ENCODE measurements at regions not wholly inside any gene's neighbourhood (a gene's known extent, or its start where the extent isn't known, plus 50 kb on each side); places are given as distances from the start of the nearest gene placed in this dataset.
"Not testable (repeated sequence)": the region's sequence is repeated elsewhere in the genome, so short reads cannot be mapped to it uniquely, and the experiment has no call there.

DNA sequence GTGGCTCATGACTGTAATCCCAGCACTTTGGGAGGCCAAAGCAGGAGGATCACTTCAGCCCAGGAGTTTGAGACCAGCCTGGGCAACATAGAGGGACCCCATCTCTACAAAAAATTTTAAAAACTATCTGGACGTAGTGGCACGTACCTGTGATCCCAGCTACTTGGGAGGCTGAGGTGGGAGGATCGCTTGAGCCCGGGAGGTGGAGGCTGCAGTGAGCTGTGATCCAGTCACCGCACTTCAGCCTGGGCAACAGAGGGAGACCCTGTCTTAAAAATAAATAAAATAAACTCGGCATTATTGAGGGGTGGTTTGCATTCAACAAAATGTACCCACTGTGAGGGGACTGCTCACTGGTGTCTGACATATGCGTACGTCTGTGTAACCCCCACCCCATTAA lies 79.5 kb upstream of the GSE1 start:
- DNase-seq (ENCODE audit: extremely low read depth in 1 of 11, low read depth in 9 of 11, low spot score in 4 of 11), result not testable (repeated sequence)

DNA sequence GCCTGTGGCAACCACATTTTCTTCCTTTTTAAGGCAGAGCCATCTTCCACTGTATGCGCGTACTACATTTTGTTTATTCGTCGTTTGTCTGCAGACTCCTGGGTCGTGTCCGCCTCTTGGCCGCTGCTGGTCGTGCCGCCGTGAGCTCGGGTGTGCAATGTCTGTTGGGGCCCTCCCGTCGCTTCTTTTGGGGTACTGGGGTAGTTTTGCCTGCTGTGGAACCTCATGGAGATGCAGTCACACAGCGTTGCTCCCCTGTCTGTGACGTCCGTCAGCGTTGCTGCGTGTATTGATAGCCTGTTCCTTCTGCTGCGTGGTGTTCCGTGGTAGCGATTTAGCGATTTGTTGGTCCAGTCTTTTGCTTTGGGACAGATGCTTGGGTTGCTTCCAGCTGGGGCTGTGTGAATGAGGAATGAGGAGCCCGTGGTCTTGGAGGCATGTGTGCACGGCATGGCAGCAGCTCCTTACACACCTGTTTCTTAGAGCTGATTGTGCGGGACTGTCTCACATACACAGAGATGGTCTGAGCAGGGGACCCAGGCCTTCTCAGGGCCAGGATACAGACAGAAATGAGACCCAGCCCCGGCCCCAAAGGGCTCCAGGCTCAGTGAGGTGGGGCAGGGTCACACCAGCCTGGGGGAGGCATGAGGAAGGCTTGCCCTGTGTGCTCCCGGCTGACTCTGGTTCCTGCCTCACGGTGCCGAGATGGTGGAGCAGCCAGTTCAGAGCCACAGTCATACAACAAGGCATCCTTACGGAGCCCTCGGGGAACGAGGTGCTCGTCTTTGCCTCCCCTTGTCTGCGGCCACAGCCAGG lies 78.4 kb upstream of the GSE1 start:
- DNase-seq (ENCODE audit: extremely low read depth in 1 of 11, low read depth in 9 of 11, low spot score in 4 of 11), result no peak

DNA sequence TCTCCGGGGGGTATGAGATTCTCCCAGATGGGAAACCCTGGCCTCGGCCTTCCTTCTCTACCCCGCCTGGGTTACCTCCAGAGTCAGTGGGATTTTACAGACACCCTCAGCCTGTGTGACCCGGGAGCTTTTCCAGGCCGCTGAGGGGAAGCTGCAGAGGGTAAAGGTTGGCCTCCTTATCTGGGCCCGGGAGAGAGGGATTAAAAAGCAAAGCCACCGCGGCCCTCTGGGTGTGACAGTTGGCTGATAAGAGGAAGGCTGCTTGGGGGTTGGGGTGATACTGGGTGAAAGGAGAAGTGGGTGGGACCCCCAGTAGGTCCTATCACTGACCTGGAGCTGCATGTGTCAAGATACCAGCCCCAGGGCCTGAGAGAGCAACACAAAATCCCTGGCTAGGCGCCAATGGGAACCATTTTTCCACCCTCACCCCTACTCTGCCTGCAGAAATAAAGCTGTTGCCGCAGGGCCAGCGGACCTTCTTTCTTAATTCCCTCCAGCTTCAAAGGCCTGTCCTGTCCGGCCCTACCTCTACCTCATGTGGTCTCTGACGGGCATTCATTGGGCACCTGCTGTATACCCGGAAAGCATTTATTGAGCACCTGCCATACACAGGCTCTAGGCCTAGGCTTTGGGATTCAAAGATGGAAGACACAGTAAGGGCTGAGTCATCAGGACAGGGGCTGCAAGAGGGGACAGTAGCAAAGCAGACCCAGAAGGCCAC lies 77.6 kb upstream of the GSE1 start:
- DNase-seq (ENCODE audit: extremely low read depth in 1 of 11, low read depth in 9 of 11, low spot score in 4 of 11), result no peak

DNA sequence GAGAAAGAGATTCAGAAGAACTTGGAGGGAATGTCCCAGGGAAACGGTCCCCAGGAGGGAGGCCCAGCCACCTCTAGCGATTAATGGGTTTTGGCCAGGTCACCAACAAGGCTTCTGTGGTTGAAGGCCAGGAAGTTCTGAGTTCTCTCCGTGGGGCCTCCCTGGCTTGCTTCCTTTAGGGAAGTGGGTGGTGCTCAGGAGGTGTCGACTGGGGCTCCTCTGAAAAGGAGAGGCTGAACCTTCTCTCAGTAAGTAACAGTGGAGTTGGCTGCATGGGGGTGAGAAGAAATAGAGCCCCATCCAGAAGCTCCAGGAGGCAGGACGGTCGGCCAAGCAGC lies 77.1 kb upstream of the GSE1 start:
- no peak for DNase-seq (ENCODE audit: extremely low read depth in 1 of 11, low read depth in 9 of 11, low spot score in 4 of 11)

DNA sequence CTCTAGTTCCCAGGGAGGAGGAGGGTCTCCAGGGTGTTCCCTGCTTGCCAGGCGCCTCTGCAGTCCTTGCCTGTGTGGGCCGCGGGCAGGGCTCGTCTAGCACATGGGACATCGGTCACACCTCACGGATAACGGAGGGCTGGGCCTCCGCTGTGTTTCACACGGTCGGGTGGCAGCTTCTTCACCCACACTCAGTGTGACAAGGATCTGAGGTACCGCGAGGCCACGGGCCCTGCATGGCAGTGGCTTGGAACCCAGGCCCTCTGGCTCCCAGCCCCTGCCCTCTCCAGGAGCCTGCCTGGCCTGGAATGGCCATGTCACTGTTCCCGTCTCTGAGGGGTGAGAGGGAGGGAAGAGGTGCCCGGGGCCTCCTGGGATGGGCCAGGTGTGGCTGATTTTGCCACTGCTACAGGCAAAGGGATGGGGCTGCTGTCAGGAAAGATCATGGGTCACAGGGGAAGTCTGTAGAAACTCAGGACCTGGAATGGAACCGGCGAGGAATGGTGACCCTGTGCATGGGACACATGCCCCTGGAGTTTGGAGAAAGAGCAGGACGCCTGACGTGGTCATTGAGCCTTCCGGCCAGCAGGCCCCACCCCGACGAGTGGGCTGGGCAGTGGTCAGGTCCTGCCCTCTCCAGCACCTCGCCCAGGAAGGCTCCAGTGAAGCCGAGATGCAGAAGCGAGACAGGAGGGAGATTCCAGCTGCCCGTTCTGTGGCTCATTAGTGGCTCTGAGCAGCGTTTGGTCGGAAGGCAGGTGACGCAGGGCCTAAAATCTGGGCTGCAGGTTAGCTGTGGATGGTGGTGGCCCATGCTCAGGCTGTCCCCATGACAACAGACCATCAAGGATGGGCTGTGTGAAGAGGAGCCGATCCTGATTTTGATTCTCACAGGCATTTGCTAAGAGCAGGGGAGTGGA lies 76.5 kb upstream of the GSE1 start:
- DNase-seq (ENCODE audit: extremely low read depth in 1 of 11, low read depth in 9 of 11, low spot score in 4 of 11), result no peak

DNA sequence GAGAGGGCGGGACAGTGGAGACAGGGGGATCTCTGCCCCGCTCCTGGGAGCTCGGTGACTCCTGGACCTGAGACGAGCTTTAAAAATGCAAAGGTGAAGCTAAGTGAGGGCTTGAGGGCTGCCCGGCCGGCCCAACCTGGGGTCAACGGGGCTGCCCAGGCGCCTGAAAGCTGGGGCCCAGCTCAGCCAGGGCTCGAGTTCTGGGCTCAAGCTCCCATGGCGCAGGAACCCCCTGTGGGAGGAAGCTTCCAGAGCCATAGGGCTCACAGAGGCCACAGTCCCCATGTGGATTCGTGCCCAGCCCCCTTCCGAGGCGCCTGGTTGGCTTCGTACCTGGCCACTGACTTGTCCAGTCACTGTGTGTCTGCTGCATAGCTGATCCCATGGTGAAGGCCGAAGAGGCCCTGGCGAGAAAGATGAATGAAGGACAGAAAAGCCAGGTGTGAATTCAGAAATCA lies 75.8 kb upstream of the GSE1 start:
- DNase-seq (ENCODE audit: extremely low read depth in 1 of 11, low read depth in 9 of 11, low spot score in 4 of 11), result no peak

DNA sequence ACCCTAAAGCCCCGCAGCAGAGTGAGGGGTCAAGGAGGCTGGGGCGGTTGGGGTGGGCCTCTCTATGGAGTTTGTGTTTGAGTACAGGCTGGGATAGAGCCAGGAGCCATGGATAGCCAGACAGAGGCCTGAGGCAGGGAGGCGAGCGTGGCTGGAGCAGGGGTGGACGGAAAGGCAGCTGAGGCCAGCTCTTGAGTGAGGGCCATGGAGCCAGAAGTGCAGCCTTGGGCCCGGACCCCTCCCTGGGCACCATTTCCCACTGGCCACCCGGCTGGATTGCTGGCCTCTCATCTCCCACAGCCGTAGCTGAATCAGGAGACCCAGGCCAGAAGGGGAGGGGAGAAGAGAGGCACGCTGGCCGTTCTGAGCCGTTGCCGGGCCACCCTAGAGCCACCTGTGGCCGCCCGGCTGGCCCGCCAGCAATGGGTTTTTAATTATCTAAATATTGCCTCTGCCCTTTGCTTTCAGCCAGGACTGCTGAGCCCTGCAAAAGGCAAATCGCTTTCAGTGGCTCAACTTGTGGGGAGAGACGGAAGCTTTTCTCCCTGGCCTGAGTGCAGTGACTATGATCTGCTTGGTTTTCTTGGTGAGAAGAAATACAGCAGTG lies 75.2 kb upstream of the GSE1 start:
- no peak for DNase-seq (ENCODE audit: extremely low read depth in 1 of 11, low read depth in 9 of 11, low spot score in 4 of 11)

DNA sequence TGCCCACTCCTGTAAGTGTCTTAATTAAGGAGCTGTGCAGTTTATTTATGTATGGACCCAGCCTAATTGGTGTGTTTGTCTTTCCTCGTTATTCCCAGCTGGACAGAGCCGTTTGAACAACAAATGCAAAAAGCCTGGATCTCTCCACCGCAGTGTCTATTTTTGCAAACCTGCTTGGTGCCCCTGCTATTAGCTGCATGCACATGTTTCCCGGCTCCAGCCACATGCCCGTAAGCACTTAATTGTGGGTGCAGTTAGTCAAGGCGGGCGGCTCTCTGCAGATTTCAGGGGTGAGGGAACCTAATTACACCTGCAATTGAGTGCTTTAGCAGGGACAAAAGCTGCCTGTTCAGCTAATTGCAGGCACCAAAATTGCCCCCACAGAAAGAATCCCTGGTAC lies 74.0 kb upstream of the GSE1 start:
- DNase-seq (ENCODE audit: extremely low read depth in 1 of 11, low read depth in 9 of 11, low spot score in 4 of 11), result no peak

DNA sequence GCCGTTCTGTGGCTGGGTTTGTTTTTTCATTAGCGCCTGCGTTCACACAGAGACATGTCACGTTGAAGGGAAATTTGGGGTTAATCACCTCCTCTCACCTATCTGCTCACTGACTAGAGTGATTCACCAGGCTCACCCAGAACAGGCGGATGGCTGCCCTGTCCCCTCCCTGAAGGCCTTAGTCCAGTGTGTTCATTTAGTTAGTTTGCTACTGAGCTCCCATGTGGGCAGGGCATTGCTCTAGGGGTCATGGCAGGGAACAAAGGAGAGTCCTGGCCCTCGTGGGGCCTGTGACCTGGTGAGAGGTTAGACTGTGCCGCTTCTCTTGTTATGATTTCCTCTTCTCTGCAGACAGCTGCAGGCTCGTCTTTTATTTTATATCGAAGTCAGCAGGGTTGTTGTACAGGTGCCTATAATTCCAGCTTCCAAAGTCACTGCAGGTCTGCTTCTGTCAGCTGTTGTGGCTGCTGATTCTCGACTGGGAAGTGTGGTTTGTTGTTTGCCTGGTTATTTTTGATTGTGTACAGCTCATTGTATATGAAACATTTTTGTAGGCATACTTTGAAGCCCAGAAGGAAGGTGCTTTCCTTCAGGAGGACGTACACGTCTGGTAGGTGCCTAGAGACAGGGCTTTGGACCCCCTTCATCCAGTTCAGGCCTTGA lies 73.4 kb upstream of the GSE1 start:
- DNase-seq (ENCODE audit: extremely low read depth in 1 of 11, low read depth in 9 of 11, low spot score in 4 of 11), result no peak

DNA sequence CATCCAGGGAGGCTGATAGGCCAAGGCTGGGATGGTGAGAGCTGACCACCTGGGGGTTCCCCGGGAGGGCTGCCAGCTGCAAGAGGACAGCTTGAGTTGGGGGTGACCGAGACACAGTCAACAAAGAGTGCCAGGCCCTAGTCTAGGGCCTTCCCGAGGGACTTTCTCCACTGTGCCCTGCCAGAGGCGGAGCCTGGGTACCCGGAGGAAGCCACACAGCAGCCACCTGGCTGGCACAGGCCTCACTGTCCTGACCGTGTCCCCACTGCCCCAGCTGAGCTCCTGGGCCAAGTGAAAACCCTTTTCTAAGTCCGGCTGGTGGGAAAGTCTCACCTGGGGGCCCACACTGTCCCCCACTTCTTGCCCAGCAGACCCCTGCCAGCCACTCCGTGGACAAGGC lies 71.9 kb upstream of the GSE1 start:
- DNase-seq (ENCODE audit: extremely low read depth in 1 of 11, low read depth in 9 of 11, low spot score in 4 of 11), result no peak

DNA sequence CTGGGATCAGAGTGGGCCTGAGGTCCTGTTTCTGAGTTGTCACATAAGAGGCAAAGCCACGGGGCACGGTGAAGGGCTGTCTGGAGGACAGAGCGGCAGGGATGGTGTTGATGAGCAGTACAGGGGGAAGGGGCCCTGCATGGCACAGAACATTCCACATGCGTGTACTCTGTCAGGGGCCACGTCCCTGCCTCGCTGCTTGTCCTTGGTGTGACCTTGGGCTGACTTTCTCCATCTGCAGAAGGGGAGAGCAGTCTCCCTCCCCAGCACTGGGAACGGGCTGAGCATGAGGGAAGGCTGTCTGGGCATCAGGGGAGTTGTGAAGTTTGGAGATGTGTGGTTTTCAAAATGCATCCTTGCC lies 71.5 kb upstream of the GSE1 start:
- DNase-seq (ENCODE audit: extremely low read depth in 1 of 11, low read depth in 9 of 11, low spot score in 4 of 11), result no peak

DNA sequence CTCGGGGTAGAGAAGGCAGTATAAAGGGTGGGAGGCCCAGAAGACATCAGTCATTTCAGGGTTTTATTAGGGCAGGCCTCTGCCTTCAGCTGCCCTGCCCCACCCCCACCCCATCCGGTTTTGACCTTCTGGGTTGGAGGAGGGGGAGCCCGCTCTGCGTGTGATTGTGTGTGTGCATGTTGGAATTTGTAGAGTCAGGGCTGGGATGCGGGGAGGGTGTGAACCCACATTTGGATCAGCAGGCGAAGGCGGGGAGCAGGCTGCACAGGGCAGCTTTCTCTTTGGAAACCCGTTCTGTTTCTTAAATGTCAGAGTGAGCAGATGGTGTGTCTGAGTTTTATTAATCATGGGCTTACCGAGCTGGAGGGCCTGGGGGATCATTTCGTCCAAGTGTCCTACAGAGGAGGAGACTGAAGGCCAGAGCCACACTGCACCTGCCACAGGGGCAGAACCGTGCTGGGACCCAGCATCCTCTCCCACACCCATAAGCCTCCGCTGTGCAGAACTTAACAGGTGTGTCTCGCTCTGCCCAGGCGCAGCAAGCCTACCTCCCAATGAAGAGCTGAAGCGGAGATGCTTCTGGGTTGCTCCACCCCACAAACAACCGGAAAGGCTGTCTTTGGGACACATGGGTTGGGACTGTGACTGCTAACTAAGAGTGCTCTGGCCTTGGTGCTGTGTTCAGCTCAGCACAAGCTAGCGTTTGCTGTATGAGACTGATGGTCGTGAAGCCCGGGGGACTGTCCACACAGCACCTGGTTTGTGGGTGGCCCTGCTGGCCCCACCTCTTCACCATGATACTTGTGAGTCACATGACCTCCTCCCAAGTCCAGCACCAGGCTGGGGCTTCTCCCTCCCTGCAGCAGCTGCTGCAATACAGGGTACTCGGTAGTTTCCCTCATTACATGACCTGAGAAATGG lies 70.9 kb upstream of the GSE1 start:
- DNase-seq (ENCODE audit: extremely low read depth in 1 of 11, low read depth in 9 of 11, low spot score in 4 of 11), result no peak

DNA sequence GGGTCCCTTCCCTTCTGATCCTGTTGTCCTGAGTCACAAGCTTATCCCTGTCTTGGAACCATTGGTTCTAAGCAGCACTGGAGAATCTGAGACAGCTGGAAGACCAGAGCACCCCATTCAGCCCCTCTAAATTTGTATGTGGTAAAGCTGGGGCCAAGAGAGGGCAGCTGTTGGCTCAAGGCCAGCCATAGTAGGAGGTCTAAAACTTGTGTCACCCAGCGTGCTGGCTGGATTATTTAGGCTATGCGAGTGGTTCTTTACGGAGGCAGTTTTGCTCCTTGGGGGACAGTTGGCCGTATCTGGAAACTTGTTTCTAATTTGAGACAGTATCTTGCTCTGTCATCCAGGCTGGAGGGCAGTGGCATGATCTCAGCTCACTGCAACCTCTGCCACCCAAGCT lies 69.6 kb upstream of the GSE1 start:
- DNase-seq (ENCODE audit: extremely low read depth in 1 of 11, low read depth in 9 of 11, low spot score in 4 of 11), result no peak

DNA sequence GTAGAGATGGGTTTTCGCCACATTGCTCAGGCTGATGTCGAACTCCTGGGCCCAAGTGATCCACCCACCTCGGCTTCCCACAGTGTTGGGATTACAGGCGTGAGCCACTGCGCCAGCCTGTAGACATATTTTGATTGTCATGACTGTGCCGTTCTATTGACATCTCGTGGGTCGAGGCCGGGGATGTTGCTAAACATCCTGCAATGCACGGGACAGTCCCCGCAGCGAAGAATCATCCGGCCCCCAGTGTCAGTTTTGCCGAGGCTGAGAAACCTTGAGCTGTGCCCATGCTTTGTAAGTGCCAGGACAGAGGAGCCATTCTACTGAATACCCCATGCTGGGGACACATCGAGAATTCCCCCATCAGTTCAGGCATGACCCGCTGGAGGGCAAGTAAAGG lies 69.1 kb upstream of the GSE1 start:
- DNase-seq (ENCODE audit: extremely low read depth in 1 of 11, low read depth in 9 of 11, low spot score in 4 of 11), result no peak

DNA sequence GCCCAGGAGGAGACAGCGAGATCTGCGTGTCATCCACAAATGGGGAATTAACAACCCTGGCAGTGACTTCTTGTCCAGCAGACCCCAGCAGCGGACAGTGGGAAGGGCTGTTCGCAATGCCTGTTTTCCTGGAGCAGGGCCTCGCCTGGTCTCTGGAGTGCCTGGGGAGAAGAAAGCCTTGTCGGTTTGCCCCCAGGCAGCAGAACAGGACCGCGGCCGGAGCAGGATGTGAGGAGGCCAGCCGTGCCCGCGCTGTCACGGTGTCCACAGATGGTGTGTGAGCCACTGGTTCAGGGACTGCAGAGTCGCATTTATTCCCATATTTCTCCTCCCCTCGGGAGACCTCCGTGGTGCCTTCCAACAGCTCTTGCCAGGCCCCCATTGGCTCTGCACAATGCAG lies 68.5 kb upstream of the GSE1 start:
- no peak for DNase-seq (ENCODE audit: extremely low read depth in 1 of 11, low read depth in 9 of 11, low spot score in 4 of 11)

DNA sequence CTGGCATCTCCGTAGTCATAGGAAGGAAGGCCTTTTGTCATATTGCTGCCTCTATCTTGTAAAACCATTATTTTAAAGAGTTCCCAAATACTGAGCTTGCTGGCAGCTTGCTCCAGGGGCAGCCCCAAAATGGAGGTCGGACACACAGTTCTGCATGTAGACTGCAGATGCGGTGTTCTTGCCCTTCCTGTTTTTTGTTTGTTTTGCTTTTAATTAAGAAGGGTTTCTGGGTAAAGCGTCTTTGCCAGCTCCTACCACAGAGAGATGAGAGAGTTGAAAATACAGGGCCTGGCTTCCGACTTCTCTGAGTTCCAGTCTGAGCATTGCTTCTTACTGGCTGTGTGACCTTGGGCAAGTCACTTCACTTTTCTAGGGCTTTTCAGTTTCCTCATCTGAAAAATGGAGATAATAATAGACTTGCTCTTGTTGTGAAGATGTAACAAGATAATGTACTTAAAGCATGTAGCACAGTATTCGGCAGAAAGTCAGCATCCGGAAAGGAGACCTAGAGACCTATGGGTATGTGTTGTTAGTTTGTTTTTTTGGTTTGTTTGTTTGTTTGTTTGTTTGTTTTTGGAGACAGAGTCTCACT lies 67.8 kb upstream of the GSE1 start:
- no peak for DNase-seq (ENCODE audit: extremely low read depth in 1 of 11, low read depth in 9 of 11, low spot score in 4 of 11)

DNA sequence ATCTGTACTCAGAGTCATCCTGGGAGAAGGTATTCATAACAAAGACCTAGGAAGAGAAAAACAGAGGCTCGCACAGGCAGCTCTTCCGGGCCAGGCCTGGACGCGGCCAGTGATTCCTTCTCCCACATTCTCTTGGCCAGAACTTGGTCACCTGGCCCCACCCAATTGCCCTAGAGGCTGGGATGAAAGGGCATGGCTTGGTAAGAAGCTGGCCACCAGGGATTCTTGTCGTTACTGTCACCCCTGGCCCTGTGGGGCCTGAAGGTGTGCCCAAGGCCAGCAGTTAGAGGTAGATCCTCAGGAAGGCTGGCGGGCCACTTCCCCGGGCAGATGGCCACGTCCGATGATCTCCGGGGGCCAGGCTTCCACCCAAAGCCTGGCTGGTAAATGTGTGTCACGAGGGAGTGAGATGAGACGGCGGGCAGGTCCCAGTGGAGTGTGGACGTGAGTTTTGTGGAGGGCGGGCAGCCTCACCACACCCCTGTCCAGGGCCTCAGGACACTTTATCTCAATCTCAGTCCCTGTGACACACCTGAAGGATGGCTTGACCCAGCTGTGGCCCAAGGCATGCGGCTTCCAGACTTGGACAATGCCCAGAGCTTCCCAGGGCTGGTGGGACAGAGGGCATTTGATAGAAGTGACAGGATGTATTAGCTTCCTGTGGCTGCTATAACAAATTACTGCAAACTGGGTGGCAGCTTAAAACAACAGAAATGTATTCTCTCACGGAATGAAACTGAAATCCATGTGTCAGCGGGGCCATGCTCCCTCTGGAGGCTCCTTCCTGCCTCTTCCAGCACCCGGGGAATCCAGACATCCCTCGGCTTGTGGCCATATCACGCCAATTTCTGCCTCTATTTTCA lies 66.3 kb upstream of the GSE1 start:
- DNase-seq (ENCODE audit: extremely low read depth in 1 of 11, low read depth in 9 of 11, low spot score in 4 of 11), result no peak

Measured in renal cortex interstitium (tissue), 11 donors.